AG04449 (cell line): ENCODE measurements at regions not wholly inside any gene's neighbourhood (a gene's known extent, or its start where the extent isn't known, plus 50 kb on each side); places are given as distances from the start of the nearest gene placed in this dataset.

ENCODE experiments used
- CTCF ChIA-PET: fragments of 350-600 bp; formaldehyde crosslinking; extraction: SDS; loops from one replicate; lab custom pipeline; 2021; ENCODE audit warnings: antibody characterized with exemption; lab: Yijun Ruan, JAX
- POLR2A ChIA-PET: fragments of 400-600, 350-600 bp; formaldehyde crosslinking; extraction: SDS; loops from one replicate; lab custom pipeline; 2020; ENCODE audit warnings: antibody characterized with exemption, inconsistent platforms; lab: Yijun Ruan, JAX
- DNase-seq: peaks from one replicate; pipeline ENCODE4 v3.0.0-alpha.2; 2010; ENCODE audit warnings: low read depth, low spot score
- H3K4me3 ChIP-seq: 2 replicates; pipeline ENCODE4 v1.5.1; 2011; ENCODE audit warnings: low read depth, mild to moderate bottlenecking, control low read depth, low read length
- CTCF ChIP-seq: IDR thresholded peaks from one replicate; pipeline ENCODE4 v1.5.1; 2011; ENCODE audit warnings: mild to moderate bottlenecking, moderate library complexity, low read length, control low read depth, inconsistent platforms; ENCODE audit not compliant: insufficient read depth; ENCODE audit errors: missing control alignments

- no peak for TF ChIP-seq CTCF
- ChIA-PET CTCF (no interaction called here), POLR2A (no interaction called here)
- H3K4me3 ChIP-seq, result no peak overlapping the region
- no peak for DNase-seq
Measured at GRCh38 chr2:65834771-65835475, 402.5 kb upstream of the SPRED2 start.

- no peak for TF ChIP-seq CTCF
- ChIA-PET POLR2A (no interaction called here), CTCF (interaction anchor here (0.6 kb wide), 1 partner anchor 194 kb away, joined by 4 read pairs; no protein-coding TSS in a partner anchor)
- no peak for DNase-seq
- no peak overlapping the region for H3K4me3 ChIP-seq
Measured at GRCh38 chr2:65834062-65834461, 401.7 kb upstream of the SPRED2 start.

GRCh38 chr2:65831509-65831908 is 399.1 kb upstream of the SPRED2 start:
- ChIA-PET POLR2A (no interaction called here), CTCF (no interaction called here)

DNA sequence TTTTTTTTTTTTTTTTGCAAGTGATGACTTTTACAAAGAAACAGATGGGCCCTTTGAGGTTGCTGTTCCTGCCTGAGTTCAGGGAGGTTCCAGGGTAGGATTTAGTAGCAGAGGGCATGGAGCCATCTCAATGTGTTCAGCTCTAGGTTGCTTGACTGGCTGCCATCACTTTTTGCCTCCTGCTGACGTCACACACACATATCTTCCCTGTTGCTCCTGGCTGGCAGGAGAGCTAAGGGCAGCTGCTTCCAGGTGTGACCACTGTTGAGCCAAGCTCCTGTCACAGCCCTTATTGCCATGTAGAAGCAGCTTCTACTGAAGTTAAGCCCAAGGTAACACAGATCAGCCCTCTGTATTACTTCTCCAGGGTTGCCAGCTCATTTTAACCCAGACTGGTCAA is 394.2 kb upstream of the SPRED2 start:
- DNase-seq, result no peak
- no peak for TF ChIP-seq CTCF
- CTCF ChIA-PET, result no interaction called here
- POLR2A ChIA-PET, result no interaction called here
- no peak overlapping the region for H3K4me3 ChIP-seq

More at GRCh38 chr2:65831509-65831908, 399.1 kb upstream of the SPRED2 start:
- H3K4me3 ChIP-seq, result no peak overlapping the region
- no peak for TF ChIP-seq CTCF
- DNase-seq, result no peak

GRCh38 chr2:65823511-65823910 is 391.1 kb upstream of the SPRED2 start:
- DNase-seq, result no peak
- H3K4me3 ChIP-seq, result no peak overlapping the region
- ChIA-PET CTCF (interaction anchor here (0.9 kb wide), 1 partner anchor 22 kb away, joined by 3 read pairs; no protein-coding TSS in a partner anchor), POLR2A (no interaction called here)
- no peak for TF ChIP-seq CTCF

- DNase-seq, result no peak
- ChIA-PET POLR2A (no interaction called here), CTCF (no interaction called here)
- no peak for TF ChIP-seq CTCF
- H3K4me3 ChIP-seq, result no peak overlapping the region
Measured at GRCh38 chr2:65820454-65820853, 388.1 kb upstream of the SPRED2 start.
